ENCODE measurements at regions not wholly inside any gene's neighbourhood (a gene's known extent, or its start where the extent isn't known, plus 50 kb on each side); places are given as distances from the start of the nearest gene placed in this dataset.

DNA sequence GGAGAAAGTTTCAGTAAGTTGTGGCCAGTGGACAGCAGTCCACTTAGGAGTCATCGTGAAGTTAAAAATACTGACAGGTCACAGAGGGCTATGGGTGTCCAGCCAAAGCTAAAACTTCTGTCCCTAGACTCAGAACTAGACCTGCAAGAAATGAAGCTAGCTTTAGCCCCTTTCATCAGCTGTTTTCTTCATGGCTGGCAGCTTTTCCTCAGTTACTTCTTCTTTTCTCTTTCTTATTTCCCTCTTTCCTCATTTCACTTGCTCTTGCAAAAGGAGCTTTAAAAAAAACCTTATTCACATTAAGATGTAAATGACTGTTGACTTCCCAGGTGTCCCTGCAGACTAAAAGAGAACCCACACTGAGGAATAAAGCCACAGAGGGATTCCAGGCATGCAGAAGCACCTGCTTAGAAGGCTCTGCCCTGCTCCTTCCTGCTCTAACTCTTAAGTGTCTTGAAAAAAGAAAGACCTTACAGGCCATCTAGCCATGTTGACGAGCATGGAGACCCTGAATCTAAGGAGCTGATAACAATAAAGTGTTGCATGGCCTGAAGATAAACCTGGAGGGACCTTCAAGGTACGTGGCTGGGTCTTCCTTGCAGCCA is 69.7 kb upstream of the CCND2 start:
- ATAC-seq, result no peak
- Histone ChIP-seq H3K9me3 (replicated peaks; ENCODE audit: control insufficient read depth, insufficient read depth, low read length) (no peaks in the 10 kb centered on the region), H3K4me3 (no peak overlapping the region), H2AFZ (ENCODE audit: control insufficient read depth, low read depth, low read length) (no peak overlapping the region), H3K36me3 (ENCODE audit: control insufficient read depth in 2 of 2, insufficient read depth in 2 of 2, low read length in 1 of 2) (no peaks in the 10 kb centered on the region), H4K20me1 (ENCODE audit: control insufficient read depth, insufficient read depth) (no peaks in the 10 kb centered on the region), H3K9ac (ENCODE audit: control insufficient read depth, insufficient read depth, low read length) (no peak overlapping the region), H3K4me2 (ENCODE audit: control insufficient read depth, insufficient read depth) (no peak overlapping the region), H3K27ac (ENCODE audit: control insufficient read depth, insufficient read depth) (no peak overlapping the region), H3K4me1 (ENCODE audit: control insufficient read depth, insufficient read depth, low read length) (peaks cover 6% of the 10 kb centered on the region), H3K79me2 (ENCODE audit: control insufficient read depth, insufficient read depth, low read length) (no peaks in the 10 kb centered on the region), H3K27me3 (replicated peaks in 1 of 2; ENCODE audit: control insufficient read depth in 2 of 2, insufficient read depth in 2 of 2, low read length in 1 of 2) (no peaks in the 10 kb centered on the region)
- FAIRE-seq, result no peak
- in situ Hi-C loops (cut with MboI), result no loop called here
- ChIA-PET SMC1A (ENCODE audit: uncharacterized antibody, unreplicated experiment) (interaction anchor here (0.7 to 6.5 kb wide), 14 partner anchors 8 to 97 kb away, joined by 3 to 46 read pairs (median 3); no protein-coding TSS in a partner anchor), CTCF (interaction anchor here (1.0 to 1.8 kb wide), 6 partner anchors 10 to 112 kb away, joined by 3 to 10 read pairs (median 4); no protein-coding TSS in a partner anchor), RAD21 (ENCODE audit: unreplicated experiment) (interaction anchor here (0.7 to 2.9 kb wide), 5 partner anchors 12 to 87 kb away, joined by 3 to 12 read pairs (median 4); no protein-coding TSS in a partner anchor), POLR2A (interaction anchor here (0.5 to 3.9 kb wide), 7 partner anchors 8 to 44 kb away, joined by 3 to 18 read pairs (median 3); no protein-coding TSS in a partner anchor)
- intact Hi-C loops (cut with micrococcal nuclease; ENCODE audit: unreplicated experiment), result no loop called here
- TF ChIP-seq, protein P1, sequence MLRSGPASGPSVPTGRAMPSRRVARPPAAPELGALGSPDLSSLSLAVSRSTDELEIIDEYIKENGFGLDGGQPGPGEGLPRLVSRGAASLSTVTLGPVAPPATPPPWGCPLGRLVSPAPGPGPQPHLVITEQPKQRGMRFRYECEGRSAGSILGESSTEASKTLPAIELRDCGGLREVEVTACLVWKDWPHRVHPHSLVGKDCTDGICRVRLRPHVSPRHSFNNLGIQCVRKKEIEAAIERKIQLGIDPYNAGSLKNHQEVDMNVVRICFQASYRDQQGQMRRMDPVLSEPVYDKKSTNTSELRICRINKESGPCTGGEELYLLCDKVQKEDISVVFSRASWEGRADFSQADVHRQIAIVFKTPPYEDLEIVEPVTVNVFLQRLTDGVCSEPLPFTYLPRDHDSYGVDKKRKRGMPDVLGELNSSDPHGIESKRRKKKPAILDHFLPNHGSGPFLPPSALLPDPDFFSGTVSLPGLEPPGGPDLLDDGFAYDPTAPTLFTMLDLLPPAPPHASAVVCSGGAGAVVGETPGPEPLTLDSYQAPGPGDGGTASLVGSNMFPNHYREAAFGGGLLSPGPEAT (IDR thresholded peaks at IDR 0.05; ENCODE audit: low read depth), result no peak
- TF ChIP-seq, protein P2, sequence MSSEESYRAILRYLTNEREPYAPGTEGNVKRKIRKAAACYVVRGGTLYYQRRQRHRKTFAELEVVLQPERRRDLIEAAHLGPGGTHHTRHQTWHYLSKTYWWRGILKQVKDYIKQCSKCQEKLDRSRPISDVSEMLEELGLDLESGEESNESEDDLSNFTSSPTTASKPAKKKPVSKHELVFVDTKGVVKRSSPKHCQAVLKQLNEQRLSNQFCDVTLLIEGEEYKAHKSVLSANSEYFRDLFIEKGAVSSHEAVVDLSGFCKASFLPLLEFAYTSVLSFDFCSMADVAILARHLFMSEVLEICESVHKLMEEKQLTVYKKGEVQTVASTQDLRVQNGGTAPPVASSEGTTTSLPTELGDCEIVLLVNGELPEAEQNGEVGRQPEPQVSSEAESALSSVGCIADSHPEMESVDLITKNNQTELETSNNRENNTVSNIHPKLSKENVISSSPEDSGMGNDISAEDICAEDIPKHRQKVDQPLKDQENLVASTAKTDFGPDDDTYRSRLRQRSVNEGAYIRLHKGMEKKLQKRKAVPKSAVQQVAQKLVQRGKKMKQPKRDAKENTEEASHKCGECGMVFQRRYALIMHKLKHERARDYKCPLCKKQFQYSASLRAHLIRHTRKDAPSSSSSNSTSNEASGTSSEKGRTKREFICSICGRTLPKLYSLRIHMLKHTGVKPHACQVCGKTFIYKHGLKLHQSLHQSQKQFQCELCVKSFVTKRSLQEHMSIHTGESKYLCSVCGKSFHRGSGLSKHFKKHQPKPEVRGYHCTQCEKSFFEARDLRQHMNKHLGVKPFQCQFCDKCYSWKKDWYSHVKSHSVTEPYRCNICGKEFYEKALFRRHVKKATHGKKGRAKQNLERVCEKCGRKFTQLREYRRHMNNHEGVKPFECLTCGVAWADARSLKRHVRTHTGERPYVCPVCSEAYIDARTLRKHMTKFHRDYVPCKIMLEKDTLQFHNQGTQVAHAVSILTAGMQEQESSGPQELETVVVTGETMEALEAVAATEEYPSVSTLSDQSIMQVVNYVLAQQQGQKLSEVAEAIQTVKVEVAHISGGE (CRISPR knock-in tag; IDR thresholded peaks at IDR 0.05), result no peak
- TF ChIP-seq SIX5 (IDR thresholded peaks at IDR 0.05; ENCODE audit: low read depth, low read length, severe bottlenecking), result no peak
- no peak for TF ChIP-seq CBX3 (IDR thresholded peaks at IDR 0.05; ENCODE audit: borderline replicate concordance, low read depth)
- no peak for TF ChIP-seq CBX5 (IDR thresholded peaks at IDR 0.05; ENCODE audit: low read depth)
- no peak for TF ChIP-seq POLR2AphosphoS2 (IDR thresholded peaks at IDR 0.05; ENCODE audit: low read depth, low read length)
- no peak for TF ChIP-seq TCF12 (IDR thresholded peaks at IDR 0.05; ENCODE audit: low read depth, low read length)
- TF ChIP-seq RBBP5 (conservative IDR thresholded peaks at IDR 0.05), result no peak
- TF ChIP-seq ZBED1 (IDR thresholded peaks at IDR 0.05; ENCODE audit: borderline replicate concordance), result no peak
- TF ChIP-seq ZSCAN29 (IDR thresholded peaks at IDR 0.05), result no peak
- TF ChIP-seq BRCA1 (IDR thresholded peaks at IDR 0.05; ENCODE audit: low read depth, low read length), result no peak
- TF ChIP-seq NFYA (IDR thresholded peaks at IDR 0.05; ENCODE audit: borderline replicate concordance, low read depth, low read length), result no peak
- TF ChIP-seq, protein P3, sequence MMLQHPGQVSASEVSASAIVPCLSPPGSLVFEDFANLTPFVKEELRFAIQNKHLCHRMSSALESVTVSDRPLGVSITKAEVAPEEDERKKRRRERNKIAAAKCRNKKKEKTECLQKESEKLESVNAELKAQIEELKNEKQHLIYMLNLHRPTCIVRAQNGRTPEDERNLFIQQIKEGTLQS (IDR thresholded peaks at IDR 0.05; ENCODE audit: borderline replicate concordance, extremely low read depth, low read depth, low read length), result no peak
- no peak for TF ChIP-seq JUND (IDR thresholded peaks at IDR 0.05; ENCODE audit: low read depth, low read length)
- no peak for TF ChIP-seq ASH2L (IDR thresholded peaks at IDR 0.05; ENCODE audit: borderline replicate concordance, low read depth)
- TF ChIP-seq RCOR1 (conservative IDR thresholded peaks at IDR 0.05; ENCODE audit: low read depth, low read length), result no peak
- no peak for TF ChIP-seq EP300 (IDR thresholded peaks at IDR 0.05; ENCODE audit: borderline replicate concordance in 1 of 2, control insufficient read depth in 1 of 2, low read depth in 2 of 2, low read length in 2 of 2)
- no peak for TF ChIP-seq FOXM1 (IDR thresholded peaks at IDR 0.05; ENCODE audit: low read depth, low read length)
- DNase-seq (ENCODE audit: low read depth, low spot score), result no peak
- WGBS (ENCODE audit: insufficient coverage, insufficient replicate concordance, low lambda C conversion rate, missing lambda C conversion rate), result 33% methylated on average over 3 of the region's 3 CpGs
- no TSS peak for BruUV-seq (replicated peaks)
